HL-60 (cell line): ENCODE measurements at regions not wholly inside any gene's neighbourhood (a gene's known extent, or its start where the extent isn't known, plus 50 kb on each side); places are given as distances from the start of the nearest gene placed in this dataset.

Experiments
- GABPA ChIP-seq: IDR thresholded peaks from 2 replicates; pipeline ENCODE4 v1.6.1; 2012; ENCODE audit warnings: low read depth
- POLR2AphosphoS5 ChIP-seq: IDR thresholded peaks from 2 replicates; pipeline ENCODE4 v1.6.1; 2012; ENCODE audit warnings: low read depth
- SPI1 ChIP-seq: IDR thresholded peaks from 2 replicates; pipeline ENCODE4 v1.6.1; 2012; ENCODE audit warnings: low read depth, mild to moderate bottlenecking, borderline replicate concordance
- TF ChIP-seq, protein P1 (sequence below): IDR thresholded peaks from one replicate; pipeline ENCODE4 v1.5.1; 2011; ENCODE audit warnings: low read length, control low read depth, inconsistent platforms; ENCODE audit not compliant: insufficient read depth
- TF ChIP-seq, protein P2 (sequence below): IDR thresholded peaks from 2 replicates; pipeline ENCODE4 v1.6.1; 2012; ENCODE audit warnings: low read depth; ENCODE audit not compliant: insufficient replicate concordance

DNA sequence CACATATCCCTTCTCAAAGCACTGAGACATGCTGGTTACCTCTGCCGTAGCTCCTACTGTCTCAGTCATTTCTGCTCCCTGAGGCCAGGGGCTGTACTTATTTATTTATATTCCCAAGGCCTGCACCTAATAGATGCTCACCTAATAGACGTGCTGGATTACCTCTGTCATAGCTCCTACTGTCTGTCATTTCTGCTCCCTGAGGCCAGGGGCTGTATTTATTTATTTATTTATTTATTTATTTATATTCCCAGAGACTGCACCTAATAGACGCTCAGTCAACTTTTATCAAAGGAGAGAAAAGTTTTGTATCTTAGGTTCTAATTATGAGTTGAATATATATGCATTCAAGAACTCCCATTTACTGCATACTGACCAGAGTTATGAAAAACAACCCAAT, 414.0 kb upstream of the TRIB2 start:
- TF ChIP-seq POLR2AphosphoS5 = no peak
- TF ChIP-seq, protein P1, sequence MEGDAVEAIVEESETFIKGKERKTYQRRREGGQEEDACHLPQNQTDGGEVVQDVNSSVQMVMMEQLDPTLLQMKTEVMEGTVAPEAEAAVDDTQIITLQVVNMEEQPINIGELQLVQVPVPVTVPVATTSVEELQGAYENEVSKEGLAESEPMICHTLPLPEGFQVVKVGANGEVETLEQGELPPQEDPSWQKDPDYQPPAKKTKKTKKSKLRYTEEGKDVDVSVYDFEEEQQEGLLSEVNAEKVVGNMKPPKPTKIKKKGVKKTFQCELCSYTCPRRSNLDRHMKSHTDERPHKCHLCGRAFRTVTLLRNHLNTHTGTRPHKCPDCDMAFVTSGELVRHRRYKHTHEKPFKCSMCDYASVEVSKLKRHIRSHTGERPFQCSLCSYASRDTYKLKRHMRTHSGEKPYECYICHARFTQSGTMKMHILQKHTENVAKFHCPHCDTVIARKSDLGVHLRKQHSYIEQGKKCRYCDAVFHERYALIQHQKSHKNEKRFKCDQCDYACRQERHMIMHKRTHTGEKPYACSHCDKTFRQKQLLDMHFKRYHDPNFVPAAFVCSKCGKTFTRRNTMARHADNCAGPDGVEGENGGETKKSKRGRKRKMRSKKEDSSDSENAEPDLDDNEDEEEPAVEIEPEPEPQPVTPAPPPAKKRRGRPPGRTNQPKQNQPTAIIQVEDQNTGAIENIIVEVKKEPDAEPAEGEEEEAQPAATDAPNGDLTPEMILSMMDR = no peak
- no peak for TF ChIP-seq GABPA
- TF ChIP-seq, protein P2, sequence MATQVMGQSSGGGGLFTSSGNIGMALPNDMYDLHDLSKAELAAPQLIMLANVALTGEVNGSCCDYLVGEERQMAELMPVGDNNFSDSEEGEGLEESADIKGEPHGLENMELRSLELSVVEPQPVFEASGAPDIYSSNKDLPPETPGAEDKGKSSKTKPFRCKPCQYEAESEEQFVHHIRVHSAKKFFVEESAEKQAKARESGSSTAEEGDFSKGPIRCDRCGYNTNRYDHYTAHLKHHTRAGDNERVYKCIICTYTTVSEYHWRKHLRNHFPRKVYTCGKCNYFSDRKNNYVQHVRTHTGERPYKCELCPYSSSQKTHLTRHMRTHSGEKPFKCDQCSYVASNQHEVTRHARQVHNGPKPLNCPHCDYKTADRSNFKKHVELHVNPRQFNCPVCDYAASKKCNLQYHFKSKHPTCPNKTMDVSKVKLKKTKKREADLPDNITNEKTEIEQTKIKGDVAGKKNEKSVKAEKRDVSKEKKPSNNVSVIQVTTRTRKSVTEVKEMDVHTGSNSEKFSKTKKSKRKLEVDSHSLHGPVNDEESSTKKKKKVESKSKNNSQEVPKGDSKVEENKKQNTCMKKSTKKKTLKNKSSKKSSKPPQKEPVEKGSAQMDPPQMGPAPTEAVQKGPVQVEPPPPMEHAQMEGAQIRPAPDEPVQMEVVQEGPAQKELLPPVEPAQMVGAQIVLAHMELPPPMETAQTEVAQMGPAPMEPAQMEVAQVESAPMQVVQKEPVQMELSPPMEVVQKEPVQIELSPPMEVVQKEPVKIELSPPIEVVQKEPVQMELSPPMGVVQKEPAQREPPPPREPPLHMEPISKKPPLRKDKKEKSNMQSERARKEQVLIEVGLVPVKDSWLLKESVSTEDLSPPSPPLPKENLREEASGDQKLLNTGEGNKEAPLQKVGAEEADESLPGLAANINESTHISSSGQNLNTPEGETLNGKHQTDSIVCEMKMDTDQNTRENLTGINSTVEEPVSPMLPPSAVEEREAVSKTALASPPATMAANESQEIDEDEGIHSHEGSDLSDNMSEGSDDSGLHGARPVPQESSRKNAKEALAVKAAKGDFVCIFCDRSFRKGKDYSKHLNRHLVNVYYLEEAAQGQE = no peak
- TF ChIP-seq SPI1 = no peak
